PFSK-1 (cell line): ENCODE measurements at regions not wholly inside any gene's neighbourhood (a gene's known extent, or its start where the extent isn't known, plus 50 kb on each side); places are given as distances from the start of the nearest gene placed in this dataset.

Experiments used
- FOXP2 ChIP-seq: optimal IDR thresholded peaks from 2 replicates; pipeline ENCODE3; 2011; ENCODE audit warnings: borderline replicate concordance, control low read depth, inconsistent platforms; ENCODE audit not compliant: insufficient read depth; ENCODE audit errors: extremely low read length, extremely low read depth
- POLR2AphosphoS5 ChIP-seq: IDR thresholded peaks from 2 replicates; pipeline ENCODE4 v1.6.1; 2012; ENCODE audit warnings: low read depth, mild to moderate bottlenecking, control low read depth, low read length, moderate library complexity
- SIN3A ChIP-seq: IDR thresholded peaks from 2 replicates; pipeline ENCODE4 v1.6.1; 2012; ENCODE audit warnings: mild to moderate bottlenecking, low read length, moderate library complexity, borderline replicate concordance; ENCODE audit not compliant: insufficient read depth
- TAF1 ChIP-seq: IDR thresholded peaks from 2 replicates; pipeline ENCODE4 v1.6.1; 2012; ENCODE audit warnings: low read length, control low read depth, borderline replicate concordance; ENCODE audit not compliant: insufficient read depth
- TF ChIP-seq, protein P1 (sequence below), 2 experiments: IDR thresholded peaks; 2 replicates each; pipeline versions ENCODE4 v1.6.1 to v1.8.0; 2011 to 2012; ENCODE audit warnings: low read depth in 2 of 2, low read length in 2 of 2, control low read depth in 1 of 2, inconsistent platforms in 1 of 2, mild to moderate bottlenecking in 1 of 2, moderate library complexity in 1 of 2; ENCODE audit not compliant: insufficient read depth in 1 of 2

- no peak for TF ChIP-seq POLR2AphosphoS5
- TF ChIP-seq, protein P1, sequence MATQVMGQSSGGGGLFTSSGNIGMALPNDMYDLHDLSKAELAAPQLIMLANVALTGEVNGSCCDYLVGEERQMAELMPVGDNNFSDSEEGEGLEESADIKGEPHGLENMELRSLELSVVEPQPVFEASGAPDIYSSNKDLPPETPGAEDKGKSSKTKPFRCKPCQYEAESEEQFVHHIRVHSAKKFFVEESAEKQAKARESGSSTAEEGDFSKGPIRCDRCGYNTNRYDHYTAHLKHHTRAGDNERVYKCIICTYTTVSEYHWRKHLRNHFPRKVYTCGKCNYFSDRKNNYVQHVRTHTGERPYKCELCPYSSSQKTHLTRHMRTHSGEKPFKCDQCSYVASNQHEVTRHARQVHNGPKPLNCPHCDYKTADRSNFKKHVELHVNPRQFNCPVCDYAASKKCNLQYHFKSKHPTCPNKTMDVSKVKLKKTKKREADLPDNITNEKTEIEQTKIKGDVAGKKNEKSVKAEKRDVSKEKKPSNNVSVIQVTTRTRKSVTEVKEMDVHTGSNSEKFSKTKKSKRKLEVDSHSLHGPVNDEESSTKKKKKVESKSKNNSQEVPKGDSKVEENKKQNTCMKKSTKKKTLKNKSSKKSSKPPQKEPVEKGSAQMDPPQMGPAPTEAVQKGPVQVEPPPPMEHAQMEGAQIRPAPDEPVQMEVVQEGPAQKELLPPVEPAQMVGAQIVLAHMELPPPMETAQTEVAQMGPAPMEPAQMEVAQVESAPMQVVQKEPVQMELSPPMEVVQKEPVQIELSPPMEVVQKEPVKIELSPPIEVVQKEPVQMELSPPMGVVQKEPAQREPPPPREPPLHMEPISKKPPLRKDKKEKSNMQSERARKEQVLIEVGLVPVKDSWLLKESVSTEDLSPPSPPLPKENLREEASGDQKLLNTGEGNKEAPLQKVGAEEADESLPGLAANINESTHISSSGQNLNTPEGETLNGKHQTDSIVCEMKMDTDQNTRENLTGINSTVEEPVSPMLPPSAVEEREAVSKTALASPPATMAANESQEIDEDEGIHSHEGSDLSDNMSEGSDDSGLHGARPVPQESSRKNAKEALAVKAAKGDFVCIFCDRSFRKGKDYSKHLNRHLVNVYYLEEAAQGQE (IDR thresholded peaks at IDR 0.05; ENCODE audit: insufficient read depth in 1 of 2, low read depth in 2 of 2, low read length in 2 of 2), result no peak
- no peak for TF ChIP-seq SIN3A
- no peak for TF ChIP-seq TAF1
- no peak for TF ChIP-seq FOXP2
Measured at GRCh38 chr16:26457882-26458281, 608.8 kb upstream of the C16orf82 start.

GRCh38 chr16:26464576-26465266 is 602.0 kb upstream of the C16orf82 start:
- no peak for TF ChIP-seq TAF1
- no peak for TF ChIP-seq SIN3A
- TF ChIP-seq POLR2AphosphoS5, result no peak
- TF ChIP-seq, protein P1 (IDR thresholded peaks at IDR 0.05; ENCODE audit: insufficient read depth in 1 of 2, low read depth in 2 of 2, low read length in 2 of 2), result no peak
- TF ChIP-seq FOXP2, result no peak

GRCh38 chr16:26475596-26475995 is 591.1 kb upstream of the C16orf82 start:
- TF ChIP-seq FOXP2 (no peak), TAF1 (no peak), SIN3A (no peak), POLR2AphosphoS5 (no peak)
- TF ChIP-seq, protein P1 (IDR thresholded peaks at IDR 0.05; ENCODE audit: insufficient read depth in 1 of 2, low read depth in 2 of 2, low read length in 2 of 2), result no peak

DNA sequence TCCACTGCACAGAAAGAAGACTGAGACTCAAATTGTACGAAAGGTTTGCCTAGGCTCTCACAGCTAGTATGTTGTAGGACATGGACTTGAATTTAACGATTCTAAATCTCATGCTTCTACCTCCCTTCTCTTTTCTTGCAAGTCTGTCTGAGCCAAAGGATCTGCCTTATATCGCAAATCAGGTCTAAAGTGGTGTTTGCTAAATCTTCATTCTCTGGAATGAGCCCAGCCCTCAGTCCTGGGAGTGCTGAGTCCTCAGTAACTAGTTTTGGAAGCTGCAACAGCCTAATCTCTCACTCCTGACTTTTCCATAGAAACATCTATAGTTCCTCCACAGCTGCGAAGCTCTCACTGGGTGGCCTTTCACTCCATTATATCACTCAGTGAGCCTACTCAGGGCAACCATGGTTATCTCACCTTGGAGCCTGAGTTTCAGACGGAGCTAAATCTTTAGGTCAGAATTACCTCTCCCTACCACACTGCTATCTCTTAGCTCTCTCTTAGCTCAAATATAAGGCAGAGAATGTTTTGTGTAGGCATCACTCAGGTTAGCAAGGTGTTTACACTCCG is 575.5 kb upstream of the C16orf82 start:
- TF ChIP-seq POLR2AphosphoS5 (no peak), SIN3A (no peak), TAF1 (no peak), FOXP2 (no peak)
- TF ChIP-seq, protein P1 (IDR thresholded peaks at IDR 0.05; ENCODE audit: insufficient read depth in 1 of 2, low read depth in 2 of 2, low read length in 2 of 2), result no peak
